ENCODE measurements at regions not wholly inside any gene's neighbourhood (a gene's known extent, or its start where the extent isn't known, plus 50 kb on each side); places are given as distances from the start of the nearest gene placed in this dataset.

DNA sequence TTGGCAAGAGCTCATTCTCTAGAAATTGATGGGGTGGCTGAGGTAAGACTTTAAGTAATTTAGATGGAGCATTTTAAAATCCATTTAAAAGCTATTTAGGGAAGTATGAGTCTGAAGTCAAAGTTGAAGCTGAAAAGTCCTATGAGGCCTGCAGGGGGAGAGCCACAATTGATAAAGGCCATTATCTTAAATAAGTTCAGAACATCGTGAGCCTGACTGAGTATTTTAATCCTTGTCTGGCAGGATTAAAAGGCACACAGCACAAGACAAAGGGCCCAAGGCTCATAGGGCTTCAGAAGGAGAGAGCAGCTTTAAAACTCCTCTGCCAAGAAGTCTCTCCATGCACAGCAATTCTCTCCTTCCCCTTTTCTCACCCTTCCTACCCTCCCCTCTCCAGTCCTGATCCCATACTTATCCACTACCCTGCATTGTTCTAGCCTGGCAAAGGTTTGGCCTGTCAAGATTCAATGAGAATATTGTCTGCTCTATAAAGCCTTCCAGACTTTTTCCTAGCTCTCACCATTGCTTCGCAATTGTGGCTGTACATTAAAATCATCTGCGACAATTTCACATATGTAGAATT, 1312.9 kb downstream of the FAM181B start:
- no peak for TF ChIP-seq CTCF (IDR thresholded peaks at IDR 0.05)
- no peak for TF ChIP-seq POLR2A (IDR thresholded peaks at IDR 0.05)
